Sigmoid colon (tissue), 4 donors: ENCODE measurements at regions not wholly inside any gene's neighbourhood (a gene's known extent, or its start where the extent isn't known, plus 50 kb on each side); places are given as distances from the start of the nearest gene placed in this dataset.

Source experiments
- EP300 ChIP-seq, 4 donors: sonication (generic); formaldehyde crosslinking; IDR thresholded peaks; one replicate each; pipeline ENCODE4 v1.6.1; 2017; ENCODE audit warnings: antibody characterized with exemption in 4 of 4
- POLR2A ChIP-seq, 2 donors: fragments of 450-650 bp; IDR thresholded peaks; one replicate each; pipeline ENCODE4 v1.6.1; 2016; ENCODE audit warnings: antibody characterized with exemption in 2 of 2, mild to moderate bottlenecking in 2 of 2, moderate library complexity in 2 of 2
- POLR2AphosphoS5 ChIP-seq, 4 donors: sonication (generic); formaldehyde crosslinking; IDR thresholded peaks; one replicate each; pipeline ENCODE4 v1.6.1; 2017; ENCODE audit warnings: antibody characterized with exemption in 4 of 4
- TF ChIP-seq, protein P1 (sequence below), 4 experiments: fragments of 450-650 bp in 3 of 4; fragments of 200-600 bp in 1 of 4; IDR thresholded peaks; one replicate each; pipeline ENCODE4 v1.5.1; 2016 to 2019; ENCODE audit warnings: antibody characterized with exemption in 4 of 4, mild to moderate bottlenecking in 3 of 4, moderate library complexity in 2 of 4

GRCh38 chr13:107284173-107284572 is 716.2 kb upstream of the ARGLU1 start:
- TF ChIP-seq EP300 (IDR thresholded peaks at IDR 0.05): no peak
- TF ChIP-seq POLR2AphosphoS5 (IDR thresholded peaks at IDR 0.05): no peak
- TF ChIP-seq, protein P1, sequence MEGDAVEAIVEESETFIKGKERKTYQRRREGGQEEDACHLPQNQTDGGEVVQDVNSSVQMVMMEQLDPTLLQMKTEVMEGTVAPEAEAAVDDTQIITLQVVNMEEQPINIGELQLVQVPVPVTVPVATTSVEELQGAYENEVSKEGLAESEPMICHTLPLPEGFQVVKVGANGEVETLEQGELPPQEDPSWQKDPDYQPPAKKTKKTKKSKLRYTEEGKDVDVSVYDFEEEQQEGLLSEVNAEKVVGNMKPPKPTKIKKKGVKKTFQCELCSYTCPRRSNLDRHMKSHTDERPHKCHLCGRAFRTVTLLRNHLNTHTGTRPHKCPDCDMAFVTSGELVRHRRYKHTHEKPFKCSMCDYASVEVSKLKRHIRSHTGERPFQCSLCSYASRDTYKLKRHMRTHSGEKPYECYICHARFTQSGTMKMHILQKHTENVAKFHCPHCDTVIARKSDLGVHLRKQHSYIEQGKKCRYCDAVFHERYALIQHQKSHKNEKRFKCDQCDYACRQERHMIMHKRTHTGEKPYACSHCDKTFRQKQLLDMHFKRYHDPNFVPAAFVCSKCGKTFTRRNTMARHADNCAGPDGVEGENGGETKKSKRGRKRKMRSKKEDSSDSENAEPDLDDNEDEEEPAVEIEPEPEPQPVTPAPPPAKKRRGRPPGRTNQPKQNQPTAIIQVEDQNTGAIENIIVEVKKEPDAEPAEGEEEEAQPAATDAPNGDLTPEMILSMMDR (IDR thresholded peaks at IDR 0.05): no peak
- no peak for TF ChIP-seq POLR2A (IDR thresholded peaks at IDR 0.05)
